ENCODE measurements at regions not wholly inside any gene's neighbourhood (a gene's known extent, or its start where the extent isn't known, plus 50 kb on each side); places are given as distances from the start of the nearest gene placed in this dataset.

DNA sequence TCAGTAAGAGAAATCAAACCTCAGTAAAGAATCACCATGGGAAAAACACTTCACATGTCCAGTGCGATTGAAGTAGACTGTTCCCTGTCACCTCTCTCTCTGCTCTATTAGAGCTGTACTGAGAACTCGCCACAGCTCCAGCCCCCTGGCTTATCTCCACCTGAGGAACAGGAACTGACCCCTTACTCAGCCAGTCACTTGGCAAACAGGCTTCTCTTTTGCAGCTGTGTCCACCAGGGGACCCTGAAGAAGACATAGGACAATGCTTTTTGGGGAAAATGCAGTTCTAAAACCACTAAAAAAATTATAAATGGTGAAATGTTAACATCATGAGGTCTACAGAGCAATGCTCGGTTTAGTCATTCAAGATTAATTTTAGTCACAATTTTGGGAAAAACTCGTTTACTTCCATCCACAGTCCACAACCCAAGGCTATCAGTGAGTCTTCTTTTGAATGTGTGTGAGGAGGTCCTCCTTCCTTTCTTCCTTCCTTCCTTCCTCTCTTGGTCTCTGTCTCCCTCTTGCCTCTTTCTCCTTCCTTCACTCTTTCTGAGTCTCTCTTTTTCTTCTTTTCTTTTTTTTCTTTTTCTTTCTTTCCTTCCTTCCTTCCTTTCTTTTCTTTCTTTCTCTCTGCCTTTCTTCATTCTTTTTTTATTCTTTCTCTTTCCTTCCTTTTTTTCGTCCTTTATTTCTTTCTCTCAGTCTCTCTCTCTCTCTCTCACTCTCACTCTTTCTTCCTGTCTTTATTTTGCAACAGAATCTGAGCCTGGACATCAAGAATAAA is 1189.5 kb upstream of the TMEM132C start:
- no peak for DNase-seq

DNA sequence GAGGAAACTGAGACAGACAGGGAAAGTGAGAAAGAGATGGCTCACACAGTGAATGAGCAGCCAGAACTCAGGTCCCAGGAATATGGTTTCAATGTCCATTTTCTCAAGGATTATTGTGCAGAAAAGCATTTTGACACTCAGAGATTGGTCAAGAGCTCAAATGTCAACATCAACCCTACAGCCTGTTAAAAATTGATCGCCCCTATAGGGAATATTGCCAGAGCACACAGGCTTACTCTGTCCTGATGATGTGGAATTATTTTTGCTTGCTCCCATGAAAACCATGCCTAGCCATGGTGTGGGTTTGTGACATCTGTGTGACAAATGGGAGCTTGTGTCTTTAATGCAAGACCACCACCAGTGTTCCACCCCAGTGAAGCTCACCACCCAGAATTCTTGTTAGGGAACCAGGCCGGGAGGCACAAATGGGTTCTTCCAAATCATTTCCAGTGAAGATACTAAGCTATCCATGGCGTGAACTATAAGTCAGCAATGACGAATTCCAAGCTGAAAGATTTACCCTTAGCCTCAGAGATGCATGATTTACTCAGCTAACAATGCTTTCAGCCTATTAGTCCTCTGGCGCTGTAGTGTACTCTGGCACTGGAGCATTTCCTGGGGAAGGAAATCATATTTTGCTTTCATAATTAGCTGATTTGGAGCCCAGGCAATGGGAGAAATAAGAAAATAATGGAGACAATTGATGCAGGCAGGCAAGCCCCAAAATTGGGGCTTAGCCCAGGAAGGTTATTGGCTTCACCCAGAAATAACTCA is 1188.2 kb upstream of the TMEM132C start:
- no peak for DNase-seq

- DNase-seq, result no peak
These were observed 1187.3 kb upstream of the TMEM132C start for GRCh38 chr12:127079636-127080035.

- no peak for DNase-seq
These were observed 1185.9 kb upstream of the TMEM132C start for GRCh38 chr12:127081058-127081457.

GRCh38 chr12:127083008-127083949 is 1183.7 kb upstream of the TMEM132C start:
- peak; percentile 83 for DNase-seq

DNA sequence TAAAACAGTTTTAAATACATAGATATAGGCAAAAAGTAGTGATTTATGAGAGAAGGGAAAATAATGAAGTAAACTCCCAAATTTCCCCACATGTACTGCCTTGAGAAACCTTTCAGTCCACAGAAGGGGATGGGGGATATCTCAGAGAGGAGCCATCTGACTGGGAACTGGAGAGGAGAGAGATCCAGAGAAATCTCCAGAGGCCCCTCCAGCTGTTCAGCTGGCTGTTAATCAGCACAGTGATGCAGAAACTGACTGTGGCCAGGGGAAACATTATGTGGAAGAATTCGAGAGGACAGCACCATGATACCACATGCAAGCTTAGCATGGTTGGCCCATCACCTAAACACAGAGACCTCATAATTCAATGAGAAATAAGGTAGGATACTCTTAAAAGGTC is 1165.9 kb upstream of the TMEM132C start:
- DNase-seq, result no peak

DNA sequence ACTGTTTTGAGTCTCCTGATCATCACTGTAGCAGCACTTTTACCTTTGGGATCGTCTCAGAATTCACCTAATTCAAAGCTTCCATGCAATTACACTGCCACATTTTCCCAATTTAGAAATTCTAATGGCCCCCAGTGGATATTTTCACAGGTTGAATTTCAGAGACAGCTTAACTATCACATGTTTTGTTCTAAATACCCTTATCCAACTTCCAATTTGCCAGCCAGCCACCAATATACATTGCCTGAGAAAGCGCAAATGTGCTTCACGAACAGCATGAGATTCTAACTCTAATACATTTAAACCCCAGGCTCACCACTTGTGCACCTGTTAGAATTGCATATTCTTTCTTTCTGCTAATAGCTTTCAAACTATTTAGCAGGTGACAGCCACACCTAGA is 1160.9 kb upstream of the TMEM132C start:
- no peak for DNase-seq

- DNase-seq, result no peak
These were observed 1160.3 kb upstream of the TMEM132C start for GRCh38 chr12:127106697-127107096.

DNA sequence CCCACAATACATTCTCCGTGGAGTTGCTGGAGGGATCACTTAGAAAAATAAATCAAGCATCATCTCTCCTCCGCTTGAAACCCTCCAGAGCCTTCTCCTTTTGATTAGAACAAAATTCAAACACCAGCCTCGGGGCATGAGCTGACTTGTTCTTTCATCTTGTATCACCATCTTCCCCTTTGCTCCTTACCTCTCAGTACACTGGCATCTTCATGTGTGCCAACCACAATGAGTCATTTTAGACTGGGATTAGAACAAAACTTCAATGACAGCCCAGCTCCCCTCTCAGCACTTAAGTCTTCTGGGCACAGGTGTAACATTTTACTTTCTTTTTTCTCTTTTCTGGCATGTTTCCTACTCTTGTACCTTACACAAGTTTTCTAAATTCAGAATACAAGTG is 1159.2 kb upstream of the TMEM132C start:
- no peak for DNase-seq

DNA sequence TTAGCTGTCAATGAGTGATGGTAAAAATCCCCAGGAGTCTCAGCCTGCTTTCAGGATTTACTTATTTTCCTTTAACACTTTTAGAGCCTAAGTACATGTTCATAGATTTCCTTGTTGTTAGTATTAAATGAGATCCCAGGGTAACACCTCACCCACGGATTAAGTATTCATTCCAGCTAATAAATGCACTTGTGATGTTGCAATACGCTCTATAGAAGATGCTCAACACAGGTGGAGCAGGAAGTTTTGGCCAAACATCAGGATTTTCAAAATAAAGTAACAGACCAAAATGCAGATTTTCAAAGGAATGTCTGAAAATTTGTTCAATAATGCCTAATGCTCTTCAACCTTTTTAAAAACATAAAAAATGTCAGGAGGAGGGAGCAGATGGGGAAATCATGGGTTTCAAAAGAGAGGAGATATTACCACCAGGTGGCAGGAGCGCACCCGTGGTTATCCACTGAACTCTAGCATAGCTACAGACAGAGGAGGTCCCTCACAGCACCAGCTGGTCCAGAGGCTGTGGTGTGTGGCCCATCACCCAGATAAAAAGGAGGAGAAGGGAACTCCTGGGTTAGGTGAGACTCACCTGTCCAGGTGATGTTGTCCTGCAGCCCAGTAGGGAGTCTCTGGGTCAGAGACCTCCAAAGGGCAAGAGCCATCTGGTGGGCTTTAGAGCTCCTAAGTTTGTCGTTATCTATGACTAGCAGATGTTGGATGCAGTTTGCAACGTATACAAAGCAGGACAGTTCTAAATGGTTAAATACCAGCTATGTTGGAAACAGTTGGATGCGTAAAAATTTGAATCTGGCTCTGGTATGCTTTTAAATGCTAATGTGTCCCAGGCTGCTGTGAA is 1158.4 kb upstream of the TMEM132C start:
- DNase-seq, result peak; percentile 49

DNA sequence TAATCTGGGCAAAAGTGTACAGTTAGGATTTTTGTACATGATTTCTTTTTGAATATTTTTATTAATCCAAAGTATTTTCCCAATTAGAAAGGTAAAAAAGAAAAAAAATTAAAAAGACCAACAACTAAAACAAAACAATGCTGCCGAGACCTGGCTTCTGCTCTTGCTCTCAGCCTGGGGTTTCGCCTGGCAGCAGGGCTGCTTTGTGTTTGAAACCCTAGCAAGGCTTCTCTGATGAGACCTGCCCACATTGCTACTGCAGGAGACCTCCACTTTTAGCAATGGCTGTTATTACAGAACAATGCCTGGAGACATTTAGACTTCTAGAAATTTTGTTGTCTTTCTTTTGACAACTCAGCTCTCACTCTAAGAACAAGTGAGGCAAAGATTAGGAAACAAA is 1153.0 kb upstream of the TMEM132C start:
- DNase-seq, result no peak

- no peak for DNase-seq
These were observed 1151.4 kb upstream of the TMEM132C start for GRCh38 chr12:127115468-127116035.

DNA sequence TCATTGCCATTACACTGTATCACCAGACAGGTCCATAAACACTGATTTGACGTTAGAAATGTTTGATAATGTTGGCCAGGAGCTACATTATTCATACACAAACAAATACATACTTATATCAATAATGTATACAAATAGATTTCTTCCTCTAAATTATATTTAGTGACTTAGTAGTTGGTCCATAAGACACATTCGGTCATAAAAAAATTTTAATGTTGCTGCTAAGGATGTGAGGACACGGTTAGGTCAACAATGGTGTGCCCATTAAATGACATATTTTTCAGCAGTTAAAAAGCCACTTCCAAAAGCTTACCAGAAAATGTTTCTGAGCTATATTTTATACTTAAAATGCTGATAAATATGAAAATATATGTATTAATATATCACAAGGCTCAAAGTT is 1148.7 kb upstream of the TMEM132C start:
- no peak for DNase-seq

DNA sequence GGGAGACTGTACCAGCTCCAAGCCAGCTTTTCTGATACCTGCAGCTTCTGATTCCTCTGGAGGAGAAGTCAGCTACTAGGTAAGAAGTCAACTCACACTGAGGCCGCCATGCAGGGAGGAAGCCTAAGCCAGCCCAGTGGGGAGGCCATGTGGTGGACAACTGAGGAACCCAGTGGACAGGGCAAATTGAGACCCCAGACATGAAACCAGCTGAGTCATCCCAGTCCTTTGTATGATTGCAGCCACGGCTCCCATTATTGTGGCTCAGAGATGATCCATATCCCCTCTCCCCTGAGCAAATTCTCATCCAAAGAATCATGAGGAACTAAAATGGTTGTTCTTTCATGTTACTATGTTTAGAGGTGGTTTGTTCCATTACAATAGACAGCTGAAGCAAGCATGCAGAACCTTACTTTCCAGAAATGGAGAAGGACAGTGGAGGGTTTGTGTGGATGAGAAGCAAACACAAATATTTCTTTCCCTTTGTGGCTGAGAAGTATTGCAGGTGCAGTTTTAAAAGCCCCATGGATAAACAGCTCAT is 1147.3 kb upstream of the TMEM132C start:
- DNase-seq, result no peak

DNA sequence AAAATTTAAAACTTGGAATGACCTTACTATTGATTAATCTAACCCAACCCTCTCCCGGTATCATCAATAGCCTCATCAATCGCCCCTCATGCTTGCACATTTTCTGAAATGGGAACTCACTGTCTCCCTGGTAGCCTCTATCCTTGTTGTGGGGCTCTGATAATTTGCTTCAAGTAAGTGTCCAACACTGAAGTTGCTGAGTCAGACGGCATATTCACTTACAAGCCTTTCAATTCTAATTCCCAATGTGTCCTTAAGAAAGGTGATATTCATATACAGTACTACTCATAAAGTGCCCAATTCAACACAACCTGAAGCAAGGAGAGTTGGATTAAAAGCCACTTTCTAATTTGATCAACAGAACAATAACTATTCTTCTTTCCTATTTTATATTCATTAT is 1146.1 kb upstream of the TMEM132C start:
- DNase-seq, result no peak

DNA sequence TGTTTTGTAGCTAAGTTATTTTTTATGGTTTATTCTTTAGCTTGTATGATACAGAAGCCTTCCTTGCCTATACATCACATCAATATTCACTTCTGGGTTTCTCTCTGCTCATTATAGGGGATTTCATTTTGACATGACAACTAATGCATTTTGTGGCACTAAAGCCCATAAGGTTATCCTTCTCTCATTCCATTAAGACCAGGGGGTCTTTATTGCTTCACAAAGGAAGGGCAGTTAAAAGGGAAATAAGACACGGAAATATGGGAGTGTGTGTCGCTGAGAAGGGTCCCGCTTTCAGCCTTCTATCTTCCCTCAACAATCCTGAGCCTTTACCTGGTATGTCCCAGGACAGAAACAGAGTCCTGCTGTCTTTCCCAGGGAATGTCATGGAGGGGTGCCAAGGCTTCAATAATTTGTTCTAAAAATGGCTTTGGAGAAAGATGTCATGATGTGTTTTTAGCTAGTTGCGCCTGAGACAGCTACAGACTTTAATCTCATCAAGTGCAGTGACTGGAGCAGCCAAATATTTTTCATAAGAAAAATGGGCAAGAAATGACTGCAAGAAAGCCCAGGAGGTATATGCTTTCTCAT is 1145.4 kb upstream of the TMEM132C start:
- DNase-seq, result no peak

- peak; percentile 2 for DNase-seq
These were observed 1141.2 kb upstream of the TMEM132C start for GRCh38 chr12:127125607-127126259.

- DNase-seq, result no peak
These were observed 1140.7 kb upstream of the TMEM132C start for GRCh38 chr12:127126260-127126628.

DNA sequence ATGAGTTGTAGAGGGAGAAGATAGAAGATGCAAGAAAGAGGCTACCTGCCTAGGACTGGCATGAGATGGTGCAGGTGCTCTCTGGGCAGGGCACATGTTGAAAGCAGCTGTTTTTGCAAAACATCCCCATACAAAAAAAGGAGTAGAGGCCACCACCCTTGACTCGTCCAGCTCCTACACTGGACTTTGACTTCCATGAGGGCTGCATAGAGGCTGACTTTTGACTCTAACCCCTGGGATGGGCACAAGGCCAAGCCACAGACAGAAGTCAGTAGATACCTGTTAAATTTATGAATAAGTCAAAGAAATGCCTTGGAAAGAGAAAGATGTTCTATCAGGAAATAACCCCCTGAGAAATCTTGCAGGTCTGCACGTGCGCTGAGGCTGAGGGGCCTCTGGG is 1139.1 kb upstream of the TMEM132C start:
- no peak for DNase-seq

GRCh38 chr12:127130506-127131124 is 1136.4 kb upstream of the TMEM132C start:
- DNase-seq, result no peak
